ENCODE measurements at regions not wholly inside any gene's neighbourhood (a gene's known extent, or its start where the extent isn't known, plus 50 kb on each side); places are given as distances from the start of the nearest gene placed in this dataset.

DNA sequence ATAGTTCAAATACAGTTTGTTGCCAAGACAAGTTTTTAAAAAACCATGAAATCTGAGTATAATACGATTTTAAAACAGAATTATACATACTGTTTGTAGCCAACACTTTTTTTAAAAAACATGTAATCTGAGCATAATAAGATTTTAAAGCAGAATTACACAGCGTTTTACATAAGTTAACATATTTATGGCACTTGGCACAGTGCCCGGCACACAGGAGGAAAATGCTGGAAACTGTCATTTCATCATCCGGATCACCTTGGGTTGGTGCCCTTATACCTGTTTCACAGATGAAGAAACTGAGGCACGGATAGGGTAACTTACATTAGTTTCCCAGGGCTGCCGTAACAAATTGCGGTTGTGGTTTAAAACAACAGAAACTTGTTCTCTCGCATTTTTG, 193.0 kb downstream of the BMP7 start:
- WGBS (ENCODE audit: insufficient coverage, insufficient replicate concordance, low lambda C conversion rate, missing lambda C conversion rate) = 58% methylated on average over 8 of the region's 8 CpGs
- in situ Hi-C loops (cut with MboI) = no loop called here
- BruUV-seq (replicated peaks) = no TSS peak

More for the DNA sequence above, 193.0 kb downstream of the BMP7 start:
- Histone ChIP-seq H2AFZ (ENCODE audit: control insufficient read depth, low read depth, low read length) (no peak overlapping the region), H3K79me2 (ENCODE audit: control insufficient read depth, insufficient read depth, low read length) (no peaks in the 10 kb centered on the region), H3K27ac (ENCODE audit: control insufficient read depth, insufficient read depth) (no peak overlapping the region), H3K27me3 (replicated peaks in 1 of 2; ENCODE audit: control insufficient read depth in 2 of 2, insufficient read depth in 2 of 2, low read length in 1 of 2) (peaks cover 0 to 4% of the 10 kb centered on the region in 2 experiments; a peak in 3 of 4 replicates), H4K20me1 (ENCODE audit: control insufficient read depth, insufficient read depth) (no peaks in the 10 kb centered on the region), H3K9me3 (replicated peaks; ENCODE audit: control insufficient read depth, insufficient read depth, low read length) (no peaks in the 10 kb centered on the region; the same call in 2 of the 3 replicates), H3K36me3 (ENCODE audit: control insufficient read depth in 2 of 2, insufficient read depth in 2 of 2, low read length in 1 of 2) (no peaks in the 10 kb centered on the region), H3K4me1 (ENCODE audit: control insufficient read depth, insufficient read depth, low read length) (no peaks in the 10 kb centered on the region), H3K4me3 (no peak overlapping the region), H3K4me2 (ENCODE audit: control insufficient read depth, insufficient read depth) (no peak overlapping the region), H3K9ac (ENCODE audit: control insufficient read depth, insufficient read depth, low read length) (no peak overlapping the region)
- DNase-seq (ENCODE audit: low read depth, low spot score) (no peak), FAIRE-seq (no peak), ATAC-seq (no peak)
- RAD21 ChIA-PET (ENCODE audit: unreplicated experiment) = no interaction called here
- intact Hi-C loops (cut with micrococcal nuclease; ENCODE audit: unreplicated experiment) = no loop called here
- SMC1A ChIA-PET (ENCODE audit: uncharacterized antibody, unreplicated experiment) = no interaction called here
- POLR2A ChIA-PET = no interaction called here
- TF ChIP-seq, protein P1, sequence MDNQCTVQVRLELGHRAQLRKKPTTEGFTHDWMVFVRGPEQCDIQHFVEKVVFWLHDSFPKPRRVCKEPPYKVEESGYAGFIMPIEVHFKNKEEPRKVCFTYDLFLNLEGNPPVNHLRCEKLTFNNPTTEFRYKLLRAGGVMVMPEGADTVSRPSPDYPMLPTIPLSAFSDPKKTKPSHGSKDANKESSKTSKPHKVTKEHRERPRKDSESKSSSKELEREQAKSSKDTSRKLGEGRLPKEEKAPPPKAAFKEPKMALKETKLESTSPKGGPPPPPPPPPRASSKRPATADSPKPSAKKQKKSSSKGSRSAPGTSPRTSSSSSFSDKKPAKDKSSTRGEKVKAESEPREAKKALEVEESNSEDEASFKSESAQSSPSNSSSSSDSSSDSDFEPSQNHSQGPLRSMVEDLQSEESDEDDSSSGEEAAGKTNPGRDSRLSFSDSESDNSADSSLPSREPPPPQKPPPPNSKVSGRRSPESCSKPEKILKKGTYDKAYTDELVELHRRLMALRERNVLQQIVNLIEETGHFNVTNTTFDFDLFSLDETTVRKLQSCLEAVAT (IDR thresholded peaks at IDR 0.05) = no peak
- no peak for TF ChIP-seq TCF12 (IDR thresholded peaks at IDR 0.05; ENCODE audit: low read depth, low read length)
- no peak for TF ChIP-seq POU2F2 (IDR thresholded peaks at IDR 0.05; ENCODE audit: borderline replicate concordance, low read depth, low read length)
- no peak for TF ChIP-seq NFYA (IDR thresholded peaks at IDR 0.05; ENCODE audit: borderline replicate concordance, low read depth, low read length)
- no peak for TF ChIP-seq NRF1 (conservative IDR thresholded peaks at IDR 0.05; ENCODE audit: low read depth, low read length)
- TF ChIP-seq CREB1 (IDR thresholded peaks at IDR 0.05; ENCODE audit: low read depth) = no peak
- TF ChIP-seq, protein P2, sequence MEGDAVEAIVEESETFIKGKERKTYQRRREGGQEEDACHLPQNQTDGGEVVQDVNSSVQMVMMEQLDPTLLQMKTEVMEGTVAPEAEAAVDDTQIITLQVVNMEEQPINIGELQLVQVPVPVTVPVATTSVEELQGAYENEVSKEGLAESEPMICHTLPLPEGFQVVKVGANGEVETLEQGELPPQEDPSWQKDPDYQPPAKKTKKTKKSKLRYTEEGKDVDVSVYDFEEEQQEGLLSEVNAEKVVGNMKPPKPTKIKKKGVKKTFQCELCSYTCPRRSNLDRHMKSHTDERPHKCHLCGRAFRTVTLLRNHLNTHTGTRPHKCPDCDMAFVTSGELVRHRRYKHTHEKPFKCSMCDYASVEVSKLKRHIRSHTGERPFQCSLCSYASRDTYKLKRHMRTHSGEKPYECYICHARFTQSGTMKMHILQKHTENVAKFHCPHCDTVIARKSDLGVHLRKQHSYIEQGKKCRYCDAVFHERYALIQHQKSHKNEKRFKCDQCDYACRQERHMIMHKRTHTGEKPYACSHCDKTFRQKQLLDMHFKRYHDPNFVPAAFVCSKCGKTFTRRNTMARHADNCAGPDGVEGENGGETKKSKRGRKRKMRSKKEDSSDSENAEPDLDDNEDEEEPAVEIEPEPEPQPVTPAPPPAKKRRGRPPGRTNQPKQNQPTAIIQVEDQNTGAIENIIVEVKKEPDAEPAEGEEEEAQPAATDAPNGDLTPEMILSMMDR (IDR thresholded peaks at IDR 0.05 in 2 of 3, conservative IDR thresholded peaks at IDR 0.05 in 1 of 3; ENCODE audit: control insufficient read depth in 2 of 3, extremely low read depth in 1 of 3, insufficient read depth in 1 of 3, low read depth in 3 of 3, low read length in 3 of 3) = no peak
- TF ChIP-seq NFXL1 (IDR thresholded peaks at IDR 0.05; ENCODE audit: borderline replicate concordance) = no peak
- TF ChIP-seq HDAC2 (IDR thresholded peaks at IDR 0.05) = no peak
- TF ChIP-seq POLR2AphosphoS2 (IDR thresholded peaks at IDR 0.05; ENCODE audit: low read depth, low read length) = no peak
- TF ChIP-seq PAX5 (IDR thresholded peaks at IDR 0.05; ENCODE audit: borderline replicate concordance, low read depth, low read length) = no peak
- no peak for TF ChIP-seq ZNF622 (IDR thresholded peaks at IDR 0.05)
- TF ChIP-seq, protein P3, sequence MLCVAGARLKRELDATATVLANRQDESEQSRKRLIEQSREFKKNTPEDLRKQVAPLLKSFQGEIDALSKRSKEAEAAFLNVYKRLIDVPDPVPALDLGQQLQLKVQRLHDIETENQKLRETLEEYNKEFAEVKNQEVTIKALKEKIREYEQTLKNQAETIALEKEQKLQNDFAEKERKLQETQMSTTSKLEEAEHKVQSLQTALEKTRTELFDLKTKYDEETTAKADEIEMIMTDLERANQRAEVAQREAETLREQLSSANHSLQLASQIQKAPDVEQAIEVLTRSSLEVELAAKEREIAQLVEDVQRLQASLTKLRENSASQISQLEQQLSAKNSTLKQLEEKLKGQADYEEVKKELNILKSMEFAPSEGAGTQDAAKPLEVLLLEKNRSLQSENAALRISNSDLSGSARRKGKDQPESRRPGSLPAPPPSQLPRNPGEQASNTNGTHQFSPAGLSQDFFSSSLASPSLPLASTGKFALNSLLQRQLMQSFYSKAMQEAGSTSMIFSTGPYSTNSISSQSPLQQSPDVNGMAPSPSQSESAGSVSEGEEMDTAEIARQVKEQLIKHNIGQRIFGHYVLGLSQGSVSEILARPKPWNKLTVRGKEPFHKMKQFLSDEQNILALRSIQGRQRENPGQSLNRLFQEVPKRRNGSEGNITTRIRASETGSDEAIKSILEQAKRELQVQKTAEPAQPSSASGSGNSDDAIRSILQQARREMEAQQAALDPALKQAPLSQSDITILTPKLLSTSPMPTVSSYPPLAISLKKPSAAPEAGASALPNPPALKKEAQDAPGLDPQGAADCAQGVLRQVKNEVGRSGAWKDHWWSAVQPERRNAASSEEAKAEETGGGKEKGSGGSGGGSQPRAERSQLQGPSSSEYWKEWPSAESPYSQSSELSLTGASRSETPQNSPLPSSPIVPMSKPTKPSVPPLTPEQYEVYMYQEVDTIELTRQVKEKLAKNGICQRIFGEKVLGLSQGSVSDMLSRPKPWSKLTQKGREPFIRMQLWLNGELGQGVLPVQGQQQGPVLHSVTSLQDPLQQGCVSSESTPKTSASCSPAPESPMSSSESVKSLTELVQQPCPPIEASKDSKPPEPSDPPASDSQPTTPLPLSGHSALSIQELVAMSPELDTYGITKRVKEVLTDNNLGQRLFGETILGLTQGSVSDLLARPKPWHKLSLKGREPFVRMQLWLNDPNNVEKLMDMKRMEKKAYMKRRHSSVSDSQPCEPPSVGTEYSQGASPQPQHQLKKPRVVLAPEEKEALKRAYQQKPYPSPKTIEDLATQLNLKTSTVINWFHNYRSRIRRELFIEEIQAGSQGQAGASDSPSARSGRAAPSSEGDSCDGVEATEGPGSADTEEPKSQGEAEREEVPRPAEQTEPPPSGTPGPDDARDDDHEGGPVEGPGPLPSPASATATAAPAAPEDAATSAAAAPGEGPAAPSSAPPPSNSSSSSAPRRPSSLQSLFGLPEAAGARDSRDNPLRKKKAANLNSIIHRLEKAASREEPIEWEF (IDR thresholded peaks at IDR 0.05; ENCODE audit: insufficient replicate concordance, low read depth, low read length) = no peak
- no peak for TF ChIP-seq ZNF274 (IDR thresholded peaks at IDR 0.05; ENCODE audit: insufficient read depth, insufficient read length)
- TF ChIP-seq YBX1 (IDR thresholded peaks at IDR 0.05) = no peak
- TF ChIP-seq BMI1 (IDR thresholded peaks at IDR 0.05; ENCODE audit: borderline replicate concordance) = no peak
- no peak for TF ChIP-seq CBX5 (IDR thresholded peaks at IDR 0.05; ENCODE audit: low read depth)
- TF ChIP-seq MYC (IDR thresholded peaks at IDR 0.05; ENCODE audit: insufficient read depth, insufficient read length, insufficient replicate concordance, low read length, severe bottlenecking) = no peak
- CTCF ChIA-PET = no interaction called here
